ENCODE measurements at regions not wholly inside any gene's neighbourhood (a gene's known extent, or its start where the extent isn't known, plus 50 kb on each side); places are given as distances from the start of the nearest gene placed in this dataset.

- TF ChIP-seq, protein P1, sequence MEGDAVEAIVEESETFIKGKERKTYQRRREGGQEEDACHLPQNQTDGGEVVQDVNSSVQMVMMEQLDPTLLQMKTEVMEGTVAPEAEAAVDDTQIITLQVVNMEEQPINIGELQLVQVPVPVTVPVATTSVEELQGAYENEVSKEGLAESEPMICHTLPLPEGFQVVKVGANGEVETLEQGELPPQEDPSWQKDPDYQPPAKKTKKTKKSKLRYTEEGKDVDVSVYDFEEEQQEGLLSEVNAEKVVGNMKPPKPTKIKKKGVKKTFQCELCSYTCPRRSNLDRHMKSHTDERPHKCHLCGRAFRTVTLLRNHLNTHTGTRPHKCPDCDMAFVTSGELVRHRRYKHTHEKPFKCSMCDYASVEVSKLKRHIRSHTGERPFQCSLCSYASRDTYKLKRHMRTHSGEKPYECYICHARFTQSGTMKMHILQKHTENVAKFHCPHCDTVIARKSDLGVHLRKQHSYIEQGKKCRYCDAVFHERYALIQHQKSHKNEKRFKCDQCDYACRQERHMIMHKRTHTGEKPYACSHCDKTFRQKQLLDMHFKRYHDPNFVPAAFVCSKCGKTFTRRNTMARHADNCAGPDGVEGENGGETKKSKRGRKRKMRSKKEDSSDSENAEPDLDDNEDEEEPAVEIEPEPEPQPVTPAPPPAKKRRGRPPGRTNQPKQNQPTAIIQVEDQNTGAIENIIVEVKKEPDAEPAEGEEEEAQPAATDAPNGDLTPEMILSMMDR (IDR thresholded peaks at IDR 0.05 in 2 of 3, conservative IDR thresholded peaks at IDR 0.05 in 1 of 3; ENCODE audit: borderline replicate concordance in 1 of 3, insufficient read depth in 1 of 3, low read depth in 2 of 3, low read length in 2 of 3) = no peak
- TF ChIP-seq POLR2A (IDR thresholded peaks at IDR 0.05; ENCODE audit: borderline replicate concordance, extremely low read depth, insufficient read depth, insufficient read length) (no peak), ELF1 (IDR thresholded peaks at IDR 0.05; ENCODE audit: borderline replicate concordance, low read depth) (no peak), TCF7L2 (IDR thresholded peaks at IDR 0.05; ENCODE audit: borderline replicate concordance, extremely low read depth, insufficient read depth, insufficient read length) (no peak), ZNF274 (IDR thresholded peaks at IDR 0.05; ENCODE audit: low read depth, low read length) (no peak), FOSL1 (IDR thresholded peaks at IDR 0.05; ENCODE audit: low read depth) (no peak), ATF3 (IDR thresholded peaks at IDR 0.05) (no peak), POLR2AphosphoS5 (IDR thresholded peaks at IDR 0.05; ENCODE audit: low read depth, low read length) (no peak), EZH2 (IDR thresholded peaks at IDR 0.05) (no peak), CBX3 (IDR thresholded peaks at IDR 0.05; ENCODE audit: low read depth) (no peak), ZBTB33 (IDR thresholded peaks at IDR 0.05; ENCODE audit: extremely low read depth, insufficient replicate concordance, low read length) (no peak)
- TF ChIP-seq, protein P2, sequence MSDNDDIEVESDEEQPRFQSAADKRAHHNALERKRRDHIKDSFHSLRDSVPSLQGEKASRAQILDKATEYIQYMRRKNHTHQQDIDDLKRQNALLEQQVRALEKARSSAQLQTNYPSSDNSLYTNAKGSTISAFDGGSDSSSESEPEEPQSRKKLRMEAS (IDR thresholded peaks at IDR 0.05) = no peak
Observed at GRCh38 chr2:2649109-2650072, 318.3 kb upstream of the MYT1L start.

Measured in HCT116 (cell line).